H1 (cell line): ENCODE measurements at regions not wholly inside any gene's neighbourhood (a gene's known extent, or its start where the extent isn't known, plus 50 kb on each side); places are given as distances from the start of the nearest gene placed in this dataset.

Source experiments
- CTCF ChIA-PET: fragments of 300-600 bp; sonication (Branson Sonifier 250); formaldehyde crosslinking; loops from one replicate; lab custom pipeline; 2021; ENCODE audit not compliant: partially characterized antibody; lab: Charles Lee
- POLR2A ChIA-PET: fragments of 300-600 bp; sonication (Branson Sonifier 250); formaldehyde crosslinking; loops from one replicate; lab custom pipeline; 2021; ENCODE audit warnings: inconsistent platforms; ENCODE audit not compliant: partially characterized antibody; lab: Charles Lee
- DNase-seq, 2 experiments: peaks; one replicate each; pipeline versions ENCODE4 v3.0.0 to v3.0.0-alpha.2; 2010 to 2022; ENCODE audit warnings: low spot score in 2 of 2, low read depth in 1 of 2, mixed read lengths in 1 of 2
- FAIRE-seq: peaks from 2 replicates; lab custom pipeline; 2011; peaks lifted over from hg19 to GRCh38; lab: Jason Lieb, UNC
- H2AFZ ChIP-seq: 2 replicates; pipeline ENCODE4 v1.8.1; 2012; ENCODE audit warnings: low read length, inconsistent platforms
- H2AK5ac ChIP-seq: 2 replicates; pipeline ENCODE4 v1.6.1; 2013; ENCODE audit warnings: low read depth, low read length
- H2BK120ac ChIP-seq: replicated peaks from 2 replicates; pipeline ENCODE3; 2013; ENCODE audit warnings: low read depth, low read length, inconsistent platforms
- H2BK12ac ChIP-seq: 2 replicates; pipeline ENCODE4 v1.6.1; 2013; ENCODE audit warnings: low read depth, low read length
- H2BK15ac ChIP-seq: 2 replicates; pipeline ENCODE4 v1.6.1; 2013; ENCODE audit warnings: low read length
- H2BK20ac ChIP-seq: 2 replicates; pipeline ENCODE4 v1.6.1; 2013; ENCODE audit warnings: low read length
- H2BK5ac ChIP-seq: 2 replicates; pipeline ENCODE4 v1.6.1; 2013; ENCODE audit warnings: low read depth, low read length
- H3K14ac ChIP-seq: 2 replicates; pipeline ENCODE4 v1.6.1; 2013; ENCODE audit warnings: inconsistent platforms; ENCODE audit not compliant: insufficient read length
- H3K18ac ChIP-seq: 2 replicates; pipeline ENCODE4 v1.6.1; 2013; ENCODE audit warnings: low read length; ENCODE audit errors: extremely low read depth
- H3K23ac ChIP-seq: 2 replicates; pipeline ENCODE4 v1.6.1; 2013; ENCODE audit warnings: inconsistent platforms; ENCODE audit not compliant: insufficient read length
- H3K23me2 ChIP-seq: 2 replicates; pipeline ENCODE4 v1.6.1; 2013; ENCODE audit warnings: low read depth, low read length
- H3K27ac ChIP-seq: 2 replicates; pipeline ENCODE4 v1.6.1; 2011; ENCODE audit warnings: low read depth, low read length, inconsistent platforms
- H3K27me3 ChIP-seq, 4 experiments: replicated peaks in 1 of 4; 1 replicate in 1 of 4; 2 replicates in 3 of 4; pipeline versions ENCODE4 v1.6.1 to v1.8.1; 2011 to 2013; ENCODE audit warnings: low read length in 3 of 4, mild to moderate bottlenecking in 3 of 4, inconsistent platforms in 2 of 4, mixed read lengths in 2 of 4, moderate library complexity in 1 of 4; ENCODE audit not compliant: control insufficient read depth in 3 of 4, insufficient read depth in 3 of 4; ENCODE audit errors: extremely low read depth in 1 of 4
- H3K36me3 ChIP-seq, 4 experiments: 2 replicates each; pipeline versions ENCODE4 v1.6.1 to v1.8.1; 2011 to 2013; ENCODE audit warnings: mild to moderate bottlenecking in 4 of 4, low read length in 3 of 4, moderate library complexity in 2 of 4, control low read depth in 1 of 4, inconsistent platforms in 1 of 4; ENCODE audit not compliant: insufficient read depth in 4 of 4, control insufficient read depth in 2 of 4
- H3K4ac ChIP-seq: replicated peaks from 2 replicates; pipeline ENCODE3; 2013; ENCODE audit warnings: low read length, low read depth, mixed read lengths, inconsistent platforms; ENCODE audit not compliant: insufficient read length
- H3K4me1 ChIP-seq, 4 experiments: replicated peaks in 1 of 4; 1 replicate in 1 of 4; 2 replicates in 3 of 4; pipeline versions ENCODE4 v1.6.1 to v1.8.1; 2011 to 2013; ENCODE audit warnings: low read length in 3 of 4, inconsistent platforms in 2 of 4, mixed read lengths in 1 of 4; ENCODE audit not compliant: insufficient read depth in 4 of 4, control insufficient read depth in 3 of 4
- H3K4me2 ChIP-seq, 2 experiments: 2 replicates each; pipeline versions ENCODE4 v1.6.1 to v1.8.1; 2011 to 2013; ENCODE audit warnings: low read depth in 2 of 2, low read length in 2 of 2, control low read depth in 1 of 2, inconsistent platforms in 1 of 2, mild to moderate bottlenecking in 1 of 2; ENCODE audit not compliant: insufficient read depth in 1 of 2
- H3K4me3 ChIP-seq, 4 experiments: fragments of 200-600, 300-600 bp in 1 of 4; sonication (generic), shearing (Covaris generic), sonication (Bioruptor Twin) in 1 of 4; 2 replicates each; pipeline versions ENCODE4 v1.5.1 to v1.8.1; 2011 to 2016; ENCODE audit warnings: low read length in 4 of 4, low read depth in 3 of 4, control low read depth in 2 of 4, inconsistent platforms in 2 of 4, mild to moderate bottlenecking in 2 of 4, mixed read lengths in 1 of 4, moderate library complexity in 1 of 4; ENCODE audit not compliant: insufficient read depth in 2 of 4; ENCODE audit errors: extremely low read depth in 1 of 4
- H3K56ac ChIP-seq: replicated peaks from 2 replicates; pipeline ENCODE3; 2013; ENCODE audit warnings: low read depth, mild to moderate bottlenecking, mixed read lengths, low read length, inconsistent platforms; ENCODE audit not compliant: insufficient read length
- H3K79me1 ChIP-seq: 2 replicates; pipeline ENCODE4 v1.6.1; 2013; ENCODE audit warnings: low read depth, low read length, control low read depth
- H3K79me2 ChIP-seq, 2 experiments: 2 replicates each; pipeline versions ENCODE4 v1.6.1 to v1.8.1; 2012 to 2013; ENCODE audit warnings: low read length in 2 of 2, mild to moderate bottlenecking in 2 of 2, inconsistent platforms in 1 of 2; ENCODE audit not compliant: insufficient read depth in 2 of 2, control insufficient read depth in 1 of 2
- H3K9ac ChIP-seq, 4 experiments: replicated peaks in 1 of 4; 1 replicate in 1 of 4; 2 replicates in 3 of 4; pipeline versions ENCODE4 v1.6.1 to v1.8.1; 2011 to 2013; ENCODE audit warnings: low read depth in 3 of 4, low read length in 3 of 4, control low read depth in 2 of 4, mild to moderate bottlenecking in 2 of 4, moderate library complexity in 2 of 4, inconsistent platforms in 1 of 4; ENCODE audit errors: extremely low read depth in 1 of 4
- H3K9me3 ChIP-seq, 2 experiments: 2 replicates each; pipeline versions ENCODE4 v1.6.1 to v1.8.1; 2012 to 2013; ENCODE audit warnings: mild to moderate bottlenecking in 2 of 2, moderate library complexity in 2 of 2, control low read depth in 1 of 2, inconsistent platforms in 1 of 2, low read depth in 1 of 2, low read length in 1 of 2, mixed read lengths in 1 of 2; ENCODE audit not compliant: insufficient read depth in 2 of 2
- H4K20me1 ChIP-seq, 2 experiments: replicated peaks in 1 of 2; 2 replicates each; pipeline versions ENCODE3 to v1.8.1; 2011 to 2013; ENCODE audit warnings: inconsistent platforms in 2 of 2, low read length in 2 of 2, mild to moderate bottlenecking in 1 of 2; ENCODE audit not compliant: insufficient read depth in 2 of 2, control insufficient read depth in 1 of 2
- H4K5ac ChIP-seq: 2 replicates; pipeline ENCODE4 v1.6.1; 2013; ENCODE audit warnings: low read length, low read depth, mixed read lengths, inconsistent platforms; ENCODE audit not compliant: insufficient read length
- H4K8ac ChIP-seq: 2 replicates; pipeline ENCODE4 v1.8.0; 2013; ENCODE audit warnings: mild to moderate bottlenecking, moderate library complexity, low read length, inconsistent platforms; ENCODE audit not compliant: insufficient read depth; ENCODE audit errors: extremely low read depth
- H4K91ac ChIP-seq: replicated peaks from 2 replicates; pipeline ENCODE3; 2013; ENCODE audit warnings: low read length, mixed read lengths, inconsistent platforms; ENCODE audit not compliant: insufficient read length
- BCL11A ChIP-seq, 2 experiments: IDR thresholded peaks; one replicate each; pipeline ENCODE4 v1.6.1; 2011; ENCODE audit warnings: low read depth in 2 of 2, low read length in 2 of 2, mild to moderate bottlenecking in 2 of 2
- CHD1 ChIP-seq: IDR thresholded peaks from 2 replicates; pipeline ENCODE4 v1.6.1; 2012; ENCODE audit warnings: low read depth, low read length, improper control_type of control experiment
- CREB1 ChIP-seq: IDR thresholded peaks from 2 replicates; pipeline ENCODE4 v1.6.1; 2012; ENCODE audit warnings: inconsistent platforms
- E2F6 ChIP-seq: IDR thresholded peaks from 2 replicates; pipeline ENCODE4 v1.6.1; 2012; ENCODE audit warnings: inconsistent platforms
- JUN ChIP-seq: IDR thresholded peaks from 2 replicates; pipeline ENCODE4 v1.6.1; 2011; ENCODE audit warnings: low read depth, mild to moderate bottlenecking, improper control_type of control experiment, low read length
- KDM5A ChIP-seq: fragments of 200-600 bp; IDR thresholded peaks from 2 replicates; pipeline ENCODE4 v1.7.1; 2012; ENCODE audit warnings: mild to moderate bottlenecking, low read length, inconsistent platforms, mixed read lengths
- MAX ChIP-seq: IDR thresholded peaks from 2 replicates; pipeline ENCODE4 v1.6.1; 2012; ENCODE audit warnings: inconsistent platforms
- RBBP5 ChIP-seq: IDR thresholded peaks from 2 replicates; pipeline ENCODE4 v1.7.1; 2012; ENCODE audit warnings: low read depth, mild to moderate bottlenecking, inconsistent platforms, low read length, moderate library complexity, borderline replicate concordance
- SP2 ChIP-seq: IDR thresholded peaks from 2 replicates; pipeline ENCODE4 v1.6.1; 2012; ENCODE audit warnings: mild to moderate bottlenecking, low read length, inconsistent platforms
- SP4 ChIP-seq: IDR thresholded peaks from 2 replicates; pipeline ENCODE4 v1.6.1; 2012; ENCODE audit warnings: low read length, inconsistent platforms
- SRF ChIP-seq: IDR thresholded peaks from 2 replicates; pipeline ENCODE4 v1.6.1; 2011; ENCODE audit warnings: mild to moderate bottlenecking, low read depth, low read length, moderate library complexity
- SUZ12 ChIP-seq: fragments of 200-600 bp; sonication (generic); IDR thresholded peaks from 2 replicates; pipeline ENCODE4 v1.6.1; 2012; ENCODE audit warnings: mild to moderate bottlenecking, inconsistent platforms, low read length, moderate library complexity, mixed read lengths
- YY1 ChIP-seq: IDR thresholded peaks from 2 replicates; pipeline ENCODE4 v1.6.1; 2011; ENCODE audit warnings: low read depth, mild to moderate bottlenecking, low read length
- ZNF274 ChIP-seq: IDR thresholded peaks from 2 replicates; pipeline ENCODE4 v1.7.0; 2012; ENCODE audit warnings: low read length, borderline replicate concordance; ENCODE audit errors: extremely low read depth
- WGBS, 2 experiments: shearing (Covaris generic) in 1 of 2; methylation state at CpG; one replicate each; pipeline versions ENCODE4 v1.1.6 to v1.1.7; 2013 to 2015; ENCODE audit warnings: low lambda C conversion rate in 2 of 2, mixed read lengths in 2 of 2, inconsistent platforms in 1 of 2, low coverage in 1 of 2, missing lambda C conversion rate in 1 of 2; ENCODE audit not compliant: insufficient replicate concordance in 2 of 2, insufficient coverage in 1 of 2, insufficient read length in 1 of 2; ENCODE audit errors: extremely low coverage in 1 of 2, missing lambda C conversion rate in 1 of 2; 5-methylcytosine and 5-hydroxymethylcytosine counted together

- DNase-seq: no peak
- Histone ChIP-seq H4K91ac (no peak overlapping the region), H4K5ac (no peak overlapping the region), H3K4me3 (no peak overlapping the region), H2BK12ac (no peak overlapping the region), H4K20me1 (no peaks in the 10 kb centered on the region), H3K18ac (no peak overlapping the region), H3K9me3 (no peaks in the 10 kb centered on the region), H3K4ac (no peak overlapping the region), H3K27me3 (peaks cover 0 to 4% (median 0%) of the 10 kb centered on the region in 4 experiments; a peak in 2 of 7 replicates), H3K79me2 (no peaks in the 10 kb centered on the region), H3K4me1 (no peaks in the 10 kb centered on the region), H2BK5ac (no peak overlapping the region), H3K4me2 (no peak overlapping the region), H3K79me1 (no peaks in the 10 kb centered on the region), H2BK15ac (no peak overlapping the region), H3K9ac (no peak overlapping the region), H3K56ac (no peak overlapping the region), H2BK120ac (no peak overlapping the region), H2BK20ac (no peak overlapping the region), H2AK5ac (no peak overlapping the region), H3K27ac (no peak overlapping the region), H2AFZ (no peak overlapping the region), H3K36me3 (no peaks in the 10 kb centered on the region), H3K23ac (no peak overlapping the region), H3K14ac (no peak overlapping the region), H3K23me2 (no peaks in the 10 kb centered on the region; the same call in 1 of the 2 replicates), H4K8ac (no peak overlapping the region)
- POLR2A ChIA-PET: no interaction called here
- CTCF ChIA-PET: no interaction called here
- no peak for FAIRE-seq
- TF ChIP-seq SRF: no peak
- TF ChIP-seq E2F6: no peak
- no peak for TF ChIP-seq RBBP5
- TF ChIP-seq CHD1: no peak
- TF ChIP-seq MAX: no peak
- TF ChIP-seq SP2: no peak
- TF ChIP-seq YY1: no peak
- TF ChIP-seq BCL11A (IDR thresholded peaks at IDR 0.05; ENCODE audit: low read depth in 2 of 2, low read length in 2 of 2): no peak
- TF ChIP-seq SUZ12: no peak
- no peak for TF ChIP-seq CREB1
- TF ChIP-seq KDM5A: no peak
- no peak for TF ChIP-seq ZNF274
- no peak for TF ChIP-seq SP4
- no peak for TF ChIP-seq JUN
- 93% methylated on average over 23 of the region's 23 CpGs; no CpG with 5 or more reads in 1 of the 2 experiments for WGBS, 2 experiments
Measured at GRCh38 chr22:49440931-49441330, 386.7 kb downstream of the BRD1 start.
